Kidney (tissue), 13 donors: ENCODE measurements at regions not wholly inside any gene's neighbourhood (a gene's known extent, or its start where the extent isn't known, plus 50 kb on each side); places are given as distances from the start of the nearest gene placed in this dataset.

Experiments
- DNase-seq, 5 donors: peaks; one replicate each; pipeline ENCODE4 v3.0.0-alpha.2; 2013 to 2020
- FAIRE-seq: peaks from 2 replicates; lab custom pipeline; 2012; peaks lifted over from hg19 to GRCh38; lab: Jason Lieb, UNC
- H3K27ac ChIP-seq, 2 donors: one replicate each; pipeline ENCODE4 v1.7.0; 2013; ENCODE audit warnings: low read depth in 2 of 2, low read length in 2 of 2, inconsistent platforms in 1 of 2
- H3K27me3 ChIP-seq: one replicate; pipeline ENCODE4 v1.7.1; 2013; ENCODE audit warnings: low read length, inconsistent platforms; ENCODE audit not compliant: control insufficient read depth, insufficient read depth
- H3K36me3 ChIP-seq, 3 donors: one replicate each; pipeline versions ENCODE4 v1.7.0 to v1.7.1; 2013; ENCODE audit warnings: low read length in 3 of 3, control low read depth in 1 of 3, inconsistent platforms in 1 of 3; ENCODE audit not compliant: insufficient read depth in 3 of 3, control insufficient read depth in 2 of 3
- H3K4me1 ChIP-seq, 3 donors: one replicate each; pipeline versions ENCODE4 v1.7.0 to v1.7.1; 2013; ENCODE audit warnings: low read length in 3 of 3, inconsistent platforms in 1 of 3, low read depth in 1 of 3; ENCODE audit not compliant: control insufficient read depth in 2 of 3, insufficient read depth in 2 of 3
- H3K4me3 ChIP-seq, 3 donors: one replicate each; pipeline versions ENCODE4 v1.7.0 to v1.8.1; 2013; ENCODE audit warnings: low read length in 3 of 3, control low read depth in 1 of 3, inconsistent platforms in 1 of 3
- H3K9ac ChIP-seq, 3 donors: one replicate each; pipeline versions ENCODE4 v1.7.0 to v1.7.1; 2013; ENCODE audit warnings: low read length in 3 of 3, control low read depth in 1 of 3, inconsistent platforms in 1 of 3
- H3K9me3 ChIP-seq, 3 donors: one replicate each; pipeline versions ENCODE4 v1.7.0 to v1.7.1; 2013; ENCODE audit warnings: low read length in 3 of 3, control low read depth in 1 of 3, inconsistent platforms in 1 of 3; ENCODE audit not compliant: control insufficient read depth in 2 of 3, insufficient read depth in 1 of 3
- intact Hi-C: fragments of 100-400 bp; cut with DNase I; formaldehyde crosslinking; loops from one replicate; pipeline ENCODE4 v1.11.1; 2022
- TF ChIP-seq, protein P1 (sequence below): IDR thresholded peaks from 3 replicates; pipeline ENCODE4 v1.5.1; 2012; ENCODE audit warnings: mild to moderate bottlenecking, moderate library complexity, borderline replicate concordance; ENCODE audit not compliant: insufficient read depth; ENCODE audit errors: extremely low read depth
- donor health status: control.
- donor health status: control.
- donor health status: control.
- donor health status: control.
- donor health status: control.
- donor health status: DM: yes; HTN: yes; CAD: no.
- donor health status: Normal renal cell carcinoma (clear cell type).

DNA sequence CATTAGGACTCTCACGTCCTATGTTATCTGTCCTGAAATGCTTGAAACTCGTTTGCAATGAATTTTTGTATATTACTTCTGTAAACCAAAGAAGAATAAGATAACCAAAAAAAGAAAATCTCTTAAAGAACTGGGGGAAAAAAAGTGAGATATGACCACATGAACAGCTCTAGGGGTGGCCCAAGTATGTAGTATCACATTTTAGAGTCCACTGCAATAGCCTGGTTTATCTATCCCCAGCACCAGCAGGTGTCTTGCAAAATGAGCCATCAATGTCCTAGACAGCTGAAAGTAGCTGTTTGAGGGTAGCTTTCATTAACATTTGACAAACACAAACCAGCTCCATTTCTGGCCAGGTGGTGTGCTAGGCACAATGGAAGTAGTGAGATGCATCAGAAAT, 102.8 kb downstream of the PXDC1 start:
- intact Hi-C loops = no loop called here
- TF ChIP-seq, protein P1, sequence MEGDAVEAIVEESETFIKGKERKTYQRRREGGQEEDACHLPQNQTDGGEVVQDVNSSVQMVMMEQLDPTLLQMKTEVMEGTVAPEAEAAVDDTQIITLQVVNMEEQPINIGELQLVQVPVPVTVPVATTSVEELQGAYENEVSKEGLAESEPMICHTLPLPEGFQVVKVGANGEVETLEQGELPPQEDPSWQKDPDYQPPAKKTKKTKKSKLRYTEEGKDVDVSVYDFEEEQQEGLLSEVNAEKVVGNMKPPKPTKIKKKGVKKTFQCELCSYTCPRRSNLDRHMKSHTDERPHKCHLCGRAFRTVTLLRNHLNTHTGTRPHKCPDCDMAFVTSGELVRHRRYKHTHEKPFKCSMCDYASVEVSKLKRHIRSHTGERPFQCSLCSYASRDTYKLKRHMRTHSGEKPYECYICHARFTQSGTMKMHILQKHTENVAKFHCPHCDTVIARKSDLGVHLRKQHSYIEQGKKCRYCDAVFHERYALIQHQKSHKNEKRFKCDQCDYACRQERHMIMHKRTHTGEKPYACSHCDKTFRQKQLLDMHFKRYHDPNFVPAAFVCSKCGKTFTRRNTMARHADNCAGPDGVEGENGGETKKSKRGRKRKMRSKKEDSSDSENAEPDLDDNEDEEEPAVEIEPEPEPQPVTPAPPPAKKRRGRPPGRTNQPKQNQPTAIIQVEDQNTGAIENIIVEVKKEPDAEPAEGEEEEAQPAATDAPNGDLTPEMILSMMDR = no peak
- no peaks in the 10 kb centered on the region for H3K27me3 ChIP-seq
- no peak for FAIRE-seq
- no peaks in the 10 kb centered on the region for H3K4me1 ChIP-seq
- no peak overlapping the region for H3K9ac ChIP-seq
- H3K4me3 ChIP-seq = no peak overlapping the region
- H3K9me3 ChIP-seq = peaks cover 0 to 4% (median 0%) of the 10 kb centered on the region in 3 donors
- no peak overlapping the region for H3K27ac ChIP-seq
- no peaks in the 10 kb centered on the region for H3K36me3 ChIP-seq
- DNase-seq = no peak

DNA sequence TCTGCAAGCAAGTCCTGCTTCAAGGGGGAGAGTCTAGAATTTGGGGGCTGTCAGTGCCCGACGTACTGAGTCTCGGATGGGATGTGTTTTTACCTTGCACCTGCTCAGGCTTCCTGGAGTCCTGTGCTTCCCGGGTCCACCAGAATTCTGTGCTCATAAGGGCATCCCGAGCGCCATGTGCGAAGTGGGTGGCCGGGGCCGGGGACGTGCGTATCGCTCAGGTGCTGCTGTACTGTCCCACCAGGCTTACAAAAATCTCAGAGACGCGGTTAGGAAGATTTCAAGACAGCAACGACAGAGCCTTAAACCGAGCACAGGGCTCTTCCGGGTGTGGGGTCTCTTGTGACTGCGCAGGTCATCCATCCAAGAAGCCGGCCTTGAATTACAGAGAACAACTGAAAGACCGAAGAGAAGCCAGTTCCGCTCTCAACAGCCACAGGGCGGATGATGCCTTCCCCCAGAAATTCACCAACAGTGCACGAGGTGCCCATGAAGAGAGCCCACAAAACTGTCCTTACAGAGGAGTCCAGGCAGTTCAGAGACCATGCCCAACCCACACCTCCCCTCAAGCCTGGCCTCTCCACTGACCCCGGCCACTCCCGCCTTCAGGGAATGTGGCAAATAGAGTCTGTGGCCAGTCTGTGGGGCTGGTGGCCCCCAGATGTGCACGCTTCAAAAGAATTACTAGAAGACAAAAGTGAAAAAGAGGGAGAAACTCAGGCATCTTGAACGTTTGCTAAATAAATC, 104.7 kb downstream of the PXDC1 start:
- Histone ChIP-seq H3K36me3 (no peaks in the 10 kb centered on the region), H3K9ac (no peak overlapping the region), H3K27me3 (no peaks in the 10 kb centered on the region), H3K27ac (no peak overlapping the region), H3K9me3 (peaks cover 0 to 4% (median 0%) of the 10 kb centered on the region in 3 donors), H3K4me3 (no peak overlapping the region), H3K4me1 (no peaks in the 10 kb centered on the region)
- intact Hi-C loops = no loop called here
- DNase-seq = peak in 1 of 5 donors; percentile 4
- TF ChIP-seq, protein P1 = no peak
- no peak for FAIRE-seq

DNA sequence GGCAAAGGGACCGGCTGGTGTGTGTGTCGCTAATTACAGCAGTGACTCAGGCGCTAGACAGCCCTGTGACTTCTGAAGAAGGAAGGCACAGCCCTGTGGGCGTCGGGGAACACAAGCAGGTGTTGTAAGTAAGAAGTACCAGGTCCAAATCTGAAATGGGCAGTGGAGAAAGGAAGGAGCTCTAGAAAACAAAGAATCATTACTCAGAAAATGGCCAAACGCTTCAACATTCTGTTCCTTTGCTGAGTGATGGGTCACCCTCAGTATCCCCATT, 106.8 kb downstream of the PXDC1 start:
- no peak for DNase-seq
- no peaks in the 10 kb centered on the region for H3K36me3 ChIP-seq
- H3K9ac ChIP-seq = no peak overlapping the region
- intact Hi-C loops = no loop called here
- TF ChIP-seq, protein P1 = no peak
- peaks cover 0 to 4% (median 0%) of the 10 kb centered on the region in 3 donors for H3K9me3 ChIP-seq
- FAIRE-seq = no peak
- no peaks in the 10 kb centered on the region for H3K4me1 ChIP-seq
- H3K4me3 ChIP-seq = no peak overlapping the region
- H3K27me3 ChIP-seq = no peaks in the 10 kb centered on the region
- no peak overlapping the region for H3K27ac ChIP-seq
